Prostate gland (tissue), 2 donors: ENCODE measurements at regions not wholly inside any gene's neighbourhood (a gene's known extent, or its start where the extent isn't known, plus 50 kb on each side); places are given as distances from the start of the nearest gene placed in this dataset.

Source experiments
- DNase-seq: peaks from one replicate; pipeline ENCODE4 v3.0.0-alpha.2; 2019; ENCODE audit warnings: low spot score
- H3K27ac ChIP-seq, 2 donors: fragments of 200-600 bp; sonication (generic); 2 replicates each; pipeline ENCODE4 v1.5.1; 2017 to 2019
- H3K27me3 ChIP-seq: fragments of 200-600 bp; sonication (generic); replicated peaks from 2 replicates; pipeline ENCODE4 v1.5.1; 2019; ENCODE audit not compliant: insufficient read depth
- H3K36me3 ChIP-seq, 2 donors: fragments of 200-600 bp; sonication (generic); 1 replicate in 1 of 2; 2 replicates in 1 of 2; pipeline versions ENCODE4 v1.5.1 to v1.8.1; 2017 to 2019
- H3K4me1 ChIP-seq: fragments of 200-600 bp; sonication (generic); replicated peaks from 2 replicates; pipeline ENCODE4 v1.5.1; 2019
- H3K4me3 ChIP-seq, 2 donors: fragments of 200-600 bp; sonication (generic); 2 replicates each; pipeline ENCODE4 v1.5.1; 2017 to 2019
- H3K9me3 ChIP-seq: fragments of 200-600 bp; sonication (generic); 2 replicates; pipeline ENCODE4 v1.5.1; 2017
- CTCF ChIP-seq, 4 experiments: fragments of 200-600 bp in 2 of 4; fragments of 450-650 bp in 2 of 4; sonication (generic) in 2 of 4; IDR thresholded peaks; 1 replicate in 3 of 4; 2 replicates in 1 of 4; pipeline ENCODE4 v1.5.1; 2016 to 2019; ENCODE audit warnings: antibody characterized with exemption in 4 of 4, mild to moderate bottlenecking in 2 of 4, moderate library complexity in 2 of 4
- POLR2A ChIP-seq: fragments of 450-650 bp; IDR thresholded peaks from one replicate; pipeline ENCODE4 v1.6.1; 2016; ENCODE audit warnings: antibody characterized with exemption, mild to moderate bottlenecking
- POLR2AphosphoS5 ChIP-seq: sonication (generic); formaldehyde crosslinking; IDR thresholded peaks from one replicate; pipeline ENCODE4 v1.6.1; 2017; ENCODE audit warnings: antibody characterized with exemption
- WGBS: methylation state at CpG from one replicate; pipeline ENCODE4 v1.1.5; 2018; 5-methylcytosine and 5-hydroxymethylcytosine counted together
- intact Hi-C: fragments of 100-400 bp; cut with DNase I; formaldehyde crosslinking; loops from one replicate; pipeline ENCODE4 v1.14.2; 2022

- WGBS: 94% methylated on average over 3 of the region's 3 CpGs
- intact Hi-C loops: no loop called here
- Histone ChIP-seq H3K4me1 (no peaks in the 10 kb centered on the region), H3K4me3 (no peak overlapping the region), H3K36me3 (no peaks in the 10 kb centered on the region), H3K27me3 (no peaks in the 10 kb centered on the region), H3K27ac (no peak overlapping the region), H3K9me3 (no peaks in the 10 kb centered on the region)
- no peak for DNase-seq
- TF ChIP-seq POLR2A (no peak), CTCF (IDR thresholded peaks at IDR 0.05) (no peak), POLR2AphosphoS5 (no peak)
Measured at GRCh38 chr4:155546451-155546850, 120.2 kb upstream of the GUCY1A1 start.

- no peak for DNase-seq
- TF ChIP-seq CTCF (IDR thresholded peaks at IDR 0.05) (no peak), POLR2AphosphoS5 (no peak), POLR2A (no peak)
Measured at GRCh38 chr4:155545456-155545855, 121.2 kb upstream of the GUCY1A1 start.

GRCh38 chr4:155544547-155544946, 122.1 kb upstream of the GUCY1A1 start:
- Histone ChIP-seq H3K27ac (no peak overlapping the region), H3K4me1 (no peaks in the 10 kb centered on the region), H3K9me3 (no peaks in the 10 kb centered on the region), H3K4me3 (no peak overlapping the region), H3K36me3 (no peaks in the 10 kb centered on the region), H3K27me3 (no peaks in the 10 kb centered on the region)
- TF ChIP-seq POLR2AphosphoS5 (no peak), POLR2A (no peak), CTCF (IDR thresholded peaks at IDR 0.05) (no peak)
- DNase-seq: no peak
- WGBS: 83% methylated on average over 6 of the region's 6 CpGs
- intact Hi-C loops: no loop called here

More at GRCh38 chr4:155545456-155545855, 121.2 kb upstream of the GUCY1A1 start:
- H3K36me3 ChIP-seq: no peaks in the 10 kb centered on the region
- no peaks in the 10 kb centered on the region for H3K4me1 ChIP-seq
- intact Hi-C loops: no loop called here
- no peak overlapping the region for H3K27ac ChIP-seq
- no peaks in the 10 kb centered on the region for H3K27me3 ChIP-seq
- 34% methylated on average over 2 of the region's 2 CpGs for WGBS
- no peaks in the 10 kb centered on the region for H3K9me3 ChIP-seq
- H3K4me3 ChIP-seq: no peak overlapping the region

GRCh38 chr4:155543126-155543765, 123.4 kb upstream of the GUCY1A1 start:
- Histone ChIP-seq H3K27ac (no peak overlapping the region), H3K27me3 (no peaks in the 10 kb centered on the region), H3K9me3 (no peaks in the 10 kb centered on the region), H3K4me1 (no peaks in the 10 kb centered on the region), H3K36me3 (no peaks in the 10 kb centered on the region), H3K4me3 (no peak overlapping the region)
- no peak for DNase-seq
- 72% methylated on average over 3 of the region's 3 CpGs for WGBS
- intact Hi-C loops: no loop called here
- TF ChIP-seq POLR2AphosphoS5 (no peak), POLR2A (no peak), CTCF (IDR thresholded peaks at IDR 0.05) (no peak)

GRCh38 chr4:155542415-155542814, 124.2 kb upstream of the GUCY1A1 start:
- Histone ChIP-seq H3K9me3 (no peaks in the 10 kb centered on the region), H3K4me1 (no peaks in the 10 kb centered on the region), H3K27me3 (no peaks in the 10 kb centered on the region), H3K27ac (no peak overlapping the region), H3K4me3 (no peak overlapping the region), H3K36me3 (no peaks in the 10 kb centered on the region)
- 91% methylated on average over 3 of the region's 3 CpGs for whole genome bisulfite sequencing
- TF ChIP-seq POLR2AphosphoS5: no peak
- no peak for TF ChIP-seq CTCF (IDR thresholded peaks at IDR 0.05)
- TF ChIP-seq POLR2A: no peak
- intact Hi-C loops: no loop called here
- no peak for DNase-seq
